Loucy (cell line): ENCODE measurements at regions not wholly inside any gene's neighbourhood (a gene's known extent, or its start where the extent isn't known, plus 50 kb on each side); places are given as distances from the start of the nearest gene placed in this dataset.

Source experiments
- CTCF ChIP-seq: fragments of 200-600 bp; sonication (generic); conservative IDR thresholded peaks from 2 replicates; pipeline ENCODE4 v1.5.1; 2014; ENCODE audit warnings: mild to moderate bottlenecking, antibody characterized with exemption, low read length
- EZH2phosphoT487 ChIP-seq: fragments of 200-600 bp; IDR thresholded peaks from 2 replicates; pipeline ENCODE4 v1.6.1; 2018; ENCODE audit warnings: antibody characterized with exemption, mild to moderate bottlenecking, moderate library complexity, borderline replicate concordance

GRCh38 chr4:63105839-63106238 is 1303.4 kb downstream of the TECRL start:
- TF ChIP-seq EZH2phosphoT487 (no peak), CTCF (no peak)
